Fibroblast of lung (primary cell): ENCODE measurements at regions not wholly inside any gene's neighbourhood (a gene's known extent, or its start where the extent isn't known, plus 50 kb on each side); places are given as distances from the start of the nearest gene placed in this dataset.

Source experiments
- CTCF ChIP-seq, 2 donors: IDR thresholded peaks in 1 of 2; conservative IDR thresholded peaks in 1 of 2; 1 replicate in 1 of 2; 2 replicates in 1 of 2; pipeline ENCODE4 v1.5.1; 2011 to 2012; ENCODE audit warnings: low read length in 2 of 2, control low read depth in 1 of 2, inconsistent platforms in 1 of 2, low read depth in 1 of 2, mild to moderate bottlenecking in 1 of 2
- EZH2 ChIP-seq: IDR thresholded peaks from 2 replicates; pipeline ENCODE4 v1.5.1; 2012; ENCODE audit warnings: low read length, control low read depth, mild to moderate bottlenecking; ENCODE audit errors: missing control alignments

DNA sequence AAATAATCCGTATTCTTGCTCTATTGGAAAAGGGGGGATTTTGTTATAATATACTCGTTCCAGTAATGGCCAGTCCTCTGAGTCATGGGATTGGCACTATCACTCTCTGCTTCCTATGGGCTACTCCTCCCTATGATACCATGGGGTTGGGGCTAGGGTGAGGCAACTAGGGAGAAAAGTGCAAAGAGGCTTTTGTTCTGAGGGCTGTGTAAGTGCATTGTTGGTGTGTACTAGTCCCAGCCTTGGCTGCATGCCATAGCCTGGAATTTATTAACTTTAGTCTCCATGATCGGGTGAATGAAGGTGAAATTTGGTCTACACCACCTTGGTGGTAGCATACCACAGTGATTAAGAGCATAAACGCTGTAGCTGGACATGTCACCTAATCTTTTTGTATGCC is 247.6 kb downstream of the RPAP3 start:
- TF ChIP-seq CTCF (conservative IDR thresholded peaks at IDR 0.05 in 1 of 2, IDR thresholded peaks at IDR 0.05 in 1 of 2; ENCODE audit: low read depth in 1 of 2, low read length in 2 of 2) (no peak), EZH2 (no peak)
